ENCODE measurements at regions not wholly inside any gene's neighbourhood (a gene's known extent, or its start where the extent isn't known, plus 50 kb on each side); places are given as distances from the start of the nearest gene placed in this dataset.

- Histone ChIP-seq H3K27me3 (no peaks in the 10 kb centered on the region), H3K4me1 (no peaks in the 10 kb centered on the region), H3K27ac (no peak overlapping the region), H3K9me3 (no peaks in the 10 kb centered on the region), H3K36me3 (no peaks in the 10 kb centered on the region), H3K4me3 (no peak overlapping the region)
- intact Hi-C loops (cut with DNase I; ENCODE audit: low total_unique reads): no loop called here
- DNase-seq: no peak
- in situ Hi-C loops (cut with MboI; ENCODE audit: low pct_ligation_motif_present in 1 of 4, low pct_unique_long_range_greater_than_20kb in 1 of 4, low sequenced_read_pairs in 3 of 4): no loop called here
- WGBS, 2 donors (ENCODE audit: low coverage in 1 of 2): 80 to 96% methylated on average over 1 of the region's 1 CpG
- TF ChIP-seq CTCF (IDR thresholded peaks at IDR 0.05) (no peak), POLR2A (IDR thresholded peaks at IDR 0.05) (no peak), EP300 (IDR thresholded peaks at IDR 0.05; ENCODE audit: low read depth) (no peak), POLR2AphosphoS5 (IDR thresholded peaks at IDR 0.05) (no peak)
Observed at GRCh38 chr1:88001460-88001859, 672.8 kb downstream of the LMO4 start.

DNA sequence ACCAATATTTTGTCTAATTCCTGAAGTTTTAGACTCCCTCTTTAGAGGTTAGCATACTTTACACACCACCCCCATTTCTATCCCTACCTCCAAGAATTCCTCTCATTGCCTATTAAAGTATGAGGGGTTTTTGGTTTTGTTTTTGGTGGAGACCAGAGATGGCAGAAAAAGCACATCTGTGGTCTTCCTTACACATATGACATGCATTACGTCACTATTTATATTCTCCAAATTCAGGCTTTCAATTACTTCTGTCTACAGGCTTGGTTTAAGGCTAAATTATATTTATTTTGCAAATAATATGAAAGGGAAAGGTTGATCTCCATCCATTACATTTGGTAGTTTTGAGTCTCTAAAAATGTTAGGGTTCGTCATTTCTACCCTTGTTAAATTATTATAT lies 674.6 kb downstream of the LMO4 start:
- Histone ChIP-seq H3K4me3 (no peak overlapping the region), H3K27me3 (no peaks in the 10 kb centered on the region), H3K4me1 (no peaks in the 10 kb centered on the region), H3K36me3 (no peaks in the 10 kb centered on the region), H3K27ac (no peak overlapping the region), H3K9me3 (no peaks in the 10 kb centered on the region)
- no peak for TF ChIP-seq CTCF (IDR thresholded peaks at IDR 0.05)
- in situ Hi-C loops (cut with MboI; ENCODE audit: low pct_ligation_motif_present in 1 of 4, low pct_unique_long_range_greater_than_20kb in 1 of 4, low sequenced_read_pairs in 3 of 4) (no loop called here), intact Hi-C loops (cut with DNase I; ENCODE audit: low total_unique reads) (no loop called here)
- DNase-seq: no peak
- 87 to 93% methylated on average over 2 of the region's 2 CpGs for WGBS, 2 donors (ENCODE audit: low coverage in 1 of 2)

DNA sequence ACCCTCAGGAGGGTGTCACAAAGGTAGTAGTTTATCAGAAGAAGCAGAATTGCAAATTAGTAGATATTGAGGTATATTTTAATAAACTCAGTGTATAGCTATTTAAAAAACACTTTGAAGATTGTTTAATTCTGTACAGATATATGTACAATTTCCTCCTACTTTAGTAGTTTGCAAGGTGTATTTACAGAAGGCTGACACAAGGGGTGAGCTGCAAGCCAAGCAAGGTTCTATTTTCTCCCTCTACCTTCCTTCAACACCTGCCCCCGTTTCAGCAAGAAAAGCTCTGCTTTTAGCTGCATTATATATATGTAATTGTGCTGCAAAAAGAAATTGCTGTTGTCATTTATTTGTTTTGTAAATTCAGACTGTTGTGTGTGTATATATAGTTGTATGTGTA lies 674.2 kb upstream of the PKN2 start:
- no peak for TF ChIP-seq POLR2A (IDR thresholded peaks at IDR 0.05)
- TF ChIP-seq POLR2AphosphoS5 (IDR thresholded peaks at IDR 0.05): no peak
- no peak for TF ChIP-seq EP300 (IDR thresholded peaks at IDR 0.05; ENCODE audit: low read depth)
- Histone ChIP-seq H3K9me3 (no peaks in the 10 kb centered on the region), H3K4me1 (no peaks in the 10 kb centered on the region), H3K36me3 (no peaks in the 10 kb centered on the region), H3K4me3 (no peak overlapping the region), H3K27ac (no peak overlapping the region), H3K27me3 (no peaks in the 10 kb centered on the region)
- no peak for DNase-seq
- WGBS, 2 donors (ENCODE audit: low coverage in 1 of 2): 40 to 59% methylated on average over 1 of the region's 1 CpG
- in situ Hi-C loops (cut with MboI; ENCODE audit: low pct_ligation_motif_present in 1 of 4, low pct_unique_long_range_greater_than_20kb in 1 of 4, low sequenced_read_pairs in 3 of 4) (no loop called here), intact Hi-C loops (cut with DNase I; ENCODE audit: low total_unique reads) (no loop called here)

GRCh38 chr1:88013485-88013884 lies 670.6 kb upstream of the PKN2 start:
- no peak overlapping the region for H3K27ac ChIP-seq

More at GRCh38 chr1:88013485-88013884, 670.6 kb upstream of the PKN2 start:
- intact Hi-C loops (cut with DNase I; ENCODE audit: low total_unique reads) (no loop called here), in situ Hi-C loops (cut with MboI; ENCODE audit: low pct_ligation_motif_present in 1 of 4, low pct_unique_long_range_greater_than_20kb in 1 of 4, low sequenced_read_pairs in 3 of 4) (no loop called here)
- Histone ChIP-seq H3K36me3 (no peaks in the 10 kb centered on the region), H3K9me3 (no peaks in the 10 kb centered on the region), H3K27me3 (no peaks in the 10 kb centered on the region), H3K4me3 (no peak overlapping the region), H3K4me1 (peaks cover 0 to 7% (median 0%) of the 10 kb centered on the region in 4 donors)
- no peak for TF ChIP-seq EP300 (IDR thresholded peaks at IDR 0.05; ENCODE audit: low read depth)
- TF ChIP-seq CTCF (IDR thresholded peaks at IDR 0.05): no peak
- no peak for TF ChIP-seq POLR2A (IDR thresholded peaks at IDR 0.05)
- TF ChIP-seq POLR2AphosphoS5 (IDR thresholded peaks at IDR 0.05): no peak
- no peak for DNase-seq
